ENCODE measurements at regions not wholly inside any gene's neighbourhood (a gene's known extent, or its start where the extent isn't known, plus 50 kb on each side); places are given as distances from the start of the nearest gene placed in this dataset.
"Not testable (repeated sequence)": the region's sequence is repeated elsewhere in the genome, so short reads cannot be mapped to it uniquely, and the experiment has no call there.

GRCh38 chr17:69677130-69677529 lies 262.6 kb downstream of the MAP2K6 start:
- no peak overlapping the region for H3K4me3 ChIP-seq (ENCODE audit: low read length)
- 94% methylated on average over 4 of the region's 6 CpGs for WGBS
- no peaks in the 10 kb centered on the region for H3K9me3 ChIP-seq (ENCODE audit: insufficient read depth, low read depth, low read length)
- no peaks in the 10 kb centered on the region for H3K36me3 ChIP-seq (ENCODE audit: insufficient read depth, low read length)
- no peak overlapping the region for H3K27ac ChIP-seq (ENCODE audit: low read depth, low read length)
- H3K9ac ChIP-seq (ENCODE audit: low read depth, low read length), result no peak overlapping the region
- H3K27me3 ChIP-seq (ENCODE audit: insufficient read depth, low read length), result no peaks in the 10 kb centered on the region
- no peaks in the 10 kb centered on the region for H3K4me1 ChIP-seq (ENCODE audit: insufficient read depth, low read length)

- Histone ChIP-seq H3K9me3 (ENCODE audit: insufficient read depth, low read depth, low read length) (no peaks in the 10 kb centered on the region), H3K9ac (ENCODE audit: low read depth, low read length) (no peak overlapping the region), H3K27me3 (ENCODE audit: insufficient read depth, low read length) (no peaks in the 10 kb centered on the region), H3K36me3 (ENCODE audit: insufficient read depth, low read length) (no peaks in the 10 kb centered on the region), H3K27ac (ENCODE audit: low read depth, low read length) (no peak overlapping the region), H3K4me1 (ENCODE audit: insufficient read depth, low read length) (no peaks in the 10 kb centered on the region), H3K4me3 (ENCODE audit: low read length) (no peak overlapping the region)
- WGBS, result 89% methylated on average over 2 of the region's 2 CpGs
Measured at GRCh38 chr17:69678206-69678605, 263.7 kb downstream of the MAP2K6 start.

- H3K4me3 ChIP-seq (ENCODE audit: low read length), result no peak overlapping the region
- 96% methylated on average over 4 of the region's 5 CpGs for WGBS
- H3K27me3 ChIP-seq (ENCODE audit: insufficient read depth, low read length), result no peaks in the 10 kb centered on the region
- no peak overlapping the region for H3K9ac ChIP-seq (ENCODE audit: low read depth, low read length)
- no peaks in the 10 kb centered on the region for H3K36me3 ChIP-seq (ENCODE audit: insufficient read depth, low read length)
- no peaks in the 10 kb centered on the region for H3K4me1 ChIP-seq (ENCODE audit: insufficient read depth, low read length)
- H3K9me3 ChIP-seq (ENCODE audit: insufficient read depth, low read depth, low read length), result no peaks in the 10 kb centered on the region
- H3K27ac ChIP-seq (ENCODE audit: low read depth, low read length), result no peak overlapping the region
Measured at GRCh38 chr17:69679829-69680228, 265.3 kb downstream of the MAP2K6 start.

GRCh38 chr17:69684251-69684650 lies 269.8 kb downstream of the MAP2K6 start:
- 90% methylated on average over 2 of the region's 2 CpGs for WGBS

GRCh38 chr17:69685150-69685549 lies 270.7 kb downstream of the MAP2K6 start:
- not testable (repeated sequence) for H3K27me3 ChIP-seq (ENCODE audit: insufficient read depth, low read length); H3K4me3 ChIP-seq (ENCODE audit: low read length); H3K4me1 ChIP-seq (ENCODE audit: insufficient read depth, low read length); H3K9me3 ChIP-seq (ENCODE audit: insufficient read depth, low read depth, low read length); H3K36me3 ChIP-seq (ENCODE audit: insufficient read depth, low read length); H3K27ac ChIP-seq (ENCODE audit: low read depth, low read length); H3K9ac ChIP-seq (ENCODE audit: low read depth, low read length)

More at GRCh38 chr17:69684251-69684650, 269.8 kb downstream of the MAP2K6 start:
- no peak overlapping the region for H3K9ac ChIP-seq (ENCODE audit: low read depth, low read length)
- H3K9me3 ChIP-seq (ENCODE audit: insufficient read depth, low read depth, low read length), result no peaks in the 10 kb centered on the region
- H3K27me3 ChIP-seq (ENCODE audit: insufficient read depth, low read length), result no peaks in the 10 kb centered on the region
- no peaks in the 10 kb centered on the region for H3K36me3 ChIP-seq (ENCODE audit: insufficient read depth, low read length)
- no peak overlapping the region for H3K4me3 ChIP-seq (ENCODE audit: low read length)
- no peak overlapping the region for H3K27ac ChIP-seq (ENCODE audit: low read depth, low read length)
- no peaks in the 10 kb centered on the region for H3K4me1 ChIP-seq (ENCODE audit: insufficient read depth, low read length)

- Histone ChIP-seq H3K4me3 (ENCODE audit: low read length) (no peak overlapping the region), H3K27me3 (ENCODE audit: insufficient read depth, low read length) (no peaks in the 10 kb centered on the region), H3K27ac (ENCODE audit: low read depth, low read length) (no peak overlapping the region), H3K9ac (ENCODE audit: low read depth, low read length) (no peak overlapping the region), H3K36me3 (ENCODE audit: insufficient read depth, low read length) (no peaks in the 10 kb centered on the region), H3K4me1 (ENCODE audit: insufficient read depth, low read length) (no peaks in the 10 kb centered on the region), H3K9me3 (ENCODE audit: insufficient read depth, low read depth, low read length) (no peaks in the 10 kb centered on the region)
- no CpG with 5 or more reads among the region's 1 CpG for WGBS
Measured at GRCh38 chr17:69690531-69690930, 276.0 kb downstream of the MAP2K6 start.

- no peaks in the 10 kb centered on the region for H3K36me3 ChIP-seq (ENCODE audit: insufficient read depth, low read length)
- no peak overlapping the region for H3K9ac ChIP-seq (ENCODE audit: low read depth, low read length)
- no peak overlapping the region for H3K27ac ChIP-seq (ENCODE audit: low read depth, low read length)
- H3K4me1 ChIP-seq (ENCODE audit: insufficient read depth, low read length), result no peaks in the 10 kb centered on the region
- peaks cover 8% of the 10 kb centered on the region for H3K9me3 ChIP-seq (ENCODE audit: insufficient read depth, low read depth, low read length)
- no peaks in the 10 kb centered on the region for H3K27me3 ChIP-seq (ENCODE audit: insufficient read depth, low read length)
- H3K4me3 ChIP-seq (ENCODE audit: low read length), result no peak overlapping the region
Measured at GRCh38 chr17:69692171-69692570, 277.7 kb downstream of the MAP2K6 start.

GRCh38 chr17:69695646-69696045 lies 281.1 kb downstream of the MAP2K6 start:
- H3K4me1 ChIP-seq (ENCODE audit: insufficient read depth, low read length), result no peaks in the 10 kb centered on the region
- 93% methylated on average over 5 of the region's 7 CpGs for WGBS
- H3K36me3 ChIP-seq (ENCODE audit: insufficient read depth, low read length), result no peaks in the 10 kb centered on the region
- peaks cover 29% of the 10 kb centered on the region for H3K9me3 ChIP-seq (ENCODE audit: insufficient read depth, low read depth, low read length)
- H3K9ac ChIP-seq (ENCODE audit: low read depth, low read length), result no peak overlapping the region
- H3K27me3 ChIP-seq (ENCODE audit: insufficient read depth, low read length), result no peaks in the 10 kb centered on the region
- no peak overlapping the region for H3K4me3 ChIP-seq (ENCODE audit: low read length)
- no peak overlapping the region for H3K27ac ChIP-seq (ENCODE audit: low read depth, low read length)

- 93% methylated on average over 1 of the region's 1 CpG for WGBS
- Histone ChIP-seq H3K9ac (ENCODE audit: low read depth, low read length) (no peak overlapping the region), H3K27me3 (ENCODE audit: insufficient read depth, low read length) (no peaks in the 10 kb centered on the region)
Measured at GRCh38 chr17:69696650-69697049, 282.2 kb downstream of the MAP2K6 start.

GRCh38 chr17:69698352-69698751 lies 283.9 kb downstream of the MAP2K6 start:
- not testable (repeated sequence) for H3K36me3 ChIP-seq (ENCODE audit: insufficient read depth, low read length); H3K4me1 ChIP-seq (ENCODE audit: insufficient read depth, low read length); H3K4me3 ChIP-seq (ENCODE audit: low read length); H3K27ac ChIP-seq (ENCODE audit: low read depth, low read length); H3K27me3 ChIP-seq (ENCODE audit: insufficient read depth, low read length); H3K9ac ChIP-seq (ENCODE audit: low read depth, low read length)
- peaks cover 29% of the 10 kb centered on the region for H3K9me3 ChIP-seq (ENCODE audit: insufficient read depth, low read depth, low read length)

More at GRCh38 chr17:69696650-69697049, 282.2 kb downstream of the MAP2K6 start:
- no peaks in the 10 kb centered on the region for H3K4me1 ChIP-seq (ENCODE audit: insufficient read depth, low read length)
- no peaks in the 10 kb centered on the region for H3K36me3 ChIP-seq (ENCODE audit: insufficient read depth, low read length)
- no peak overlapping the region for H3K27ac ChIP-seq (ENCODE audit: low read depth, low read length)
- H3K4me3 ChIP-seq (ENCODE audit: low read length), result no peak overlapping the region
- peaks cover 29% of the 10 kb centered on the region for H3K9me3 ChIP-seq (ENCODE audit: insufficient read depth, low read depth, low read length)

GRCh38 chr17:69702078-69702477 lies 287.6 kb downstream of the MAP2K6 start:
- no peaks in the 10 kb centered on the region for H3K27me3 ChIP-seq (ENCODE audit: insufficient read depth, low read length)
- no peaks in the 10 kb centered on the region for H3K4me1 ChIP-seq (ENCODE audit: insufficient read depth, low read length)
- H3K27ac ChIP-seq (ENCODE audit: low read depth, low read length), result no peak overlapping the region
- H3K4me3 ChIP-seq (ENCODE audit: low read length), result no peak overlapping the region
- no peak overlapping the region for H3K9ac ChIP-seq (ENCODE audit: low read depth, low read length)
- 100% methylated on average over 1 of the region's 1 CpG for WGBS
- no peaks in the 10 kb centered on the region for H3K36me3 ChIP-seq (ENCODE audit: insufficient read depth, low read length)
- peaks cover 22% of the 10 kb centered on the region for H3K9me3 ChIP-seq (ENCODE audit: insufficient read depth, low read depth, low read length)

GRCh38 chr17:69703751-69704150 lies 289.3 kb downstream of the MAP2K6 start:
- Histone ChIP-seq H3K36me3 (ENCODE audit: insufficient read depth, low read length) (no peaks in the 10 kb centered on the region), H3K4me1 (ENCODE audit: insufficient read depth, low read length) (no peaks in the 10 kb centered on the region), H3K9me3 (ENCODE audit: insufficient read depth, low read depth, low read length) (peaks cover 9% of the 10 kb centered on the region), H3K9ac (ENCODE audit: low read depth, low read length) (no peak overlapping the region), H3K27me3 (ENCODE audit: insufficient read depth, low read length) (no peaks in the 10 kb centered on the region), H3K4me3 (ENCODE audit: low read length) (no peak overlapping the region), H3K27ac (ENCODE audit: low read depth, low read length) (no peak overlapping the region)
- WGBS, result 88% methylated on average over 1 of the region's 1 CpG

Measured in HUES64 (cell line).